GM19351 (cell line): ENCODE measurements at regions not wholly inside any gene's neighbourhood (a gene's known extent, or its start where the extent isn't known, plus 50 kb on each side); places are given as distances from the start of the nearest gene placed in this dataset.

Experiments used
- ATAC-seq: cut with Tn5 transposase; IDR thresholded peaks from one replicate; pipeline ENCODE4 v1.9.1; 2021; ENCODE audit warnings: mild to moderate bottlenecking, moderate library complexity; ENCODE audit not compliant: unreplicated experiment

DNA sequence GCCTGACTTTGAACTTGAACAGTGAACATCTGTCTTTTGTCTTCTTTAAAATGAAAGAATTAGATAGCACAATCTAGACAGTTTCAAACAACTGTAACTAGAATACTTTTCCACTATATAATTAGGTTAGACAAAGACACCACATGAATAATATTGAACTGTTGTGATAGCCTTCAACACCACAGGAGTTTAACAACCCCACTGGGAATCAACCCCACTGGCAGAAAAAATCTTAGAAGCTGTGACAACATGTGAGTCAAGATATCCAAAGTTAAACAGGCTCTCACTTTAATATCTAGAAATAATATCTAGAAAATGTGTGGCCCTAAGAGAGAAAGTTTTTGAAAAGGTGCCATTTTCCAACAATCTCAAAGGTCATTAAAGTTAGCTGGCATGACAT is 64.4 kb upstream of the PRICKLE2 start:
- no peak for ATAC-seq

DNA sequence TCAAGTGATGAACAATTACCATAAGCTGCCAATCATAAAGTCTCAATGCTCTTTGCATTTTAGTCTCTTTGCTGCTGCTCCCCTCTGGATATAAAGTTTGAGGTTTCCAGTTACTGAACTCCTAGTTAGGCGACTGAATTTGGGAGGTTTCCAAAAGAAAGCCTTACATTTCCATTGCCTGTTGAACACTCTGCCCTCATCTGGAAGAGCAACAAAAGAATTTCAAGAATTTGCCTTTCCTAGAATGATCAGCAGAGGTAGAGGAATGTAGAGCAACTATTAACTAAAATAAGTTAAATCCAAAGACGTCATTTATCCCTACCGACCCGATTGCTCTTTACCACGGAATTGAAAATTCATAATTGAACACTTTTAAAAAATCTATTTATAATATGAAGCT is 53.4 kb upstream of the PRICKLE2 start:
- ATAC-seq = no peak

DNA sequence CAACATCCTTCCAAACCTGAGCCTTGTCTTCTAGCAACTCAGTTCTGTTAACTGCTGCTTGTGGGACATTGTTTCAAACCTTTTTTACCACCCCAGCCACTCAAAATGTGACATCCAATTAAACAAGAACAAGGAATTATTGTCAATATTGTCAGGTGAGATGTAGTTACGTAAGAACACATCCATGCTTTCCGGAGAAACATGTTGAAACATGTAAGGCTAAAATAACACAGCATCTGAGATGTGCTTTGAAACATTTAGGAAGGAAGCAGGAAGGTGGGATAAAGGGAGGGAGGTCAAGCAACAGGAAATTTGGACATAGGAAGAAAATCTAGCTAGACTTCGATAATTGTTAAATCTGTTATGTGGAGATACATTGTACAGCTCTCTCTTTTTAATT is 50.9 kb upstream of the PRICKLE2 start:
- no peak for ATAC-seq
